HG03342 (cell line): ENCODE measurements at regions not wholly inside any gene's neighbourhood (a gene's known extent, or its start where the extent isn't known, plus 50 kb on each side); places are given as distances from the start of the nearest gene placed in this dataset.
"Not testable (repeated sequence)": the region's sequence is repeated elsewhere in the genome, so short reads cannot be mapped to it uniquely, and the experiment has no call there.

ENCODE experiments used
- ATAC-seq: cut with Tn5 transposase; IDR thresholded peaks from one replicate; pipeline ENCODE4 v1.9.1; 2021; ENCODE audit warnings: mild to moderate bottlenecking, moderate library complexity; ENCODE audit not compliant: unreplicated experiment

DNA sequence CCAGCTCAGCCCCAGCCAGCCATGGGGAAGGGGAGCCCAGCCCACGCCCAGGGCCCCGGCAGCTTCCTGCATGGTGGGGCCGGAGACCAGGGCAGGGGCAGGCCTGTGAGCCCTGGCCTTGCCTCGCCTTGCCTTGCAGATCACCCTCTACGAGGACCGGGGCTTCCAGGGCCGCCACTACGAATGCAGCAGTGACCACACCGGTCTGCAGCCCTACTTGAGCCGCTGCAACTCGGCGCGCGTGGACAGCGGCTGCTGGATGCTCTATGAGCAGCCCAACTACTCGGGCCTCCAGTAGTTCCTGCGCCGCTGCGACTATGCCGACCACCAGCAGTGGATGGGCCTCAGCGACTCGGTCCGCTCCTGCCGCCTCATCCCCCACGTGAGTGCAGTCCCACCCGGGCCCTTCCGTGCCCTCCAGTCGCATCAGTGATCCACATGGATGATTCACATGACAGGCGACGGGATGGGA lies 278.6 kb upstream of the MAP2 start:
- not testable (repeated sequence) for ATAC-seq

DNA sequence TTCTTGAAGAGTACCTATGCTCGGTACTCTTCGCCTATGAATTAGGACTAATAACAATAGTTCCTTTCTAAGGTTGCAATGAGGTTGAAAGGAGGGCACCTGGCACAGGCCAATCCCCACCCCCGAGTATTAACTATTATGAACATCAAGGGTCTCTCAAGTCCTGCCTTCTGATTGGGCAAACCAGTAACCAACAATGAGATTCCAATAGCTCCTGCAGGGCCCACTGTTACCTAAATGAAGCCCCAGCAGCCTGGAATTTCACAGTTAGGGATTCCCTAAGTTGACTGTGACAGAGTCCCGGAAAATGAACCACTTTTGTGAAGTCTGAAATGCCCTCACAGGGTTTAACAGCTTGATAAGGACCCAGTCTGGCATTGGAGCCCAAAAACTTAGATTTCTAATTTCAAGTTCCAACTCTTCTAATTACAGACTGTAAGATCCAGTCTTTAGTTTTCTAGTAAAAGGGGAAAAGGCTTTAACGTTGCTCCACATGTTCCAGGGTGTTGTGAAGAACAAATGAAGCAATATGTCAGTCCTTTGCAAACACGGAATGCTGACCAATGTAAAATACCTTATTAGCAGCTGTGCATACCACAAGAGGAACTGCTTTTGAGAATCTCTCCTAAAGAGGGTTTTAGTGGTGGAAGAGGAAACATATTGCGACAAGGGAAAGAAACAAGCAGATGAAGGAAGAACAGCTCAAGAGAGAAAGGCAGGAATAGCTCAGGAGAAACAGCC lies 277.7 kb upstream of the MAP2 start:
- no peak for ATAC-seq

DNA sequence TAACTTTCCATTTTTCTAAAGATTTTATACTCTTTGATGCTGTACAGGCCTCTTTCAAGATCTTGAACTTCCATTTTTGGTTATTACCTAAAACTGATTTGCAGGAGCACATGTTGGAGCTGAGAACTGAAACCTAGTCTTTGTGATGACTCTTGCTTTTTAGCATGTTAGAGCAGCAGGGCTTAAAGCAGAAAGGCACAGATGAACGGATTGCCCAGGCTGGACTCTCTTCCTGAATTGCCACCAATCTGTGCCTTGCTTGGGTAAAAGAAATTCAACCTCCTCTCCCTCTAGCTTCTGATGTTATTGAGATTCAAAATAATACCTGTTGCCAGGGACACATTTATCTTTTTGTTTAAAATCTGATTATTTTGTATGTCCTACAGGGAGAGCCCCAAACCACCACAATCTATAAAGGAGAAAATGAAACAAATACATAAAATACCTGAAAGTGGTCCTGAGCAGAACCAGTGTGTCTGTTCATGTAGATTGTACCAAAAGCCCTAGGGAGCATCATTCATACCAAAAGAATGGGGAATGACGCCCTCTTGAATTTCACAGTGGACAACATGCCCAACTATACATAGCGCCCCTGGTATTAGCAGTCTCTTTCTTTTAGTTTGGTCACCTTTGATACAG lies 277.0 kb upstream of the MAP2 start:
- peak; percentile 58 for ATAC-seq

DNA sequence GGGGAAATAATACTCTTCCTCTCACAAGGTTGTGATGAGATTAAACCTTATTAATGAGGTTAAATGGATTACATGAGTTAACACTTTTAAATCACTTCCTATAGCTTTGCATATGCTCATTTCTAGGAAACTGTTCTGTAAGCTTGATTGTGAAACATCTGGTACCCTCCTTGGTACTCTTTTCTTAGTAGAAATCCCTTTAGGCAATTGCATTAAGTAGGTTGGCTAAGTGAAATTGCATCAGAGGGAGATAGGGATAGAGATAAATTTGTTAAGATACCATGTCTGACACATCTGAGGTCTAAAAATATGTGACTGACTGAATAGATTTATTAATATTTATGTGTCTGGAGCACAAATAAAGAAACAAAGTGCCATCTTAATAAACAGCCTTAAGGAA lies 275.9 kb upstream of the MAP2 start:
- no peak for ATAC-seq

DNA sequence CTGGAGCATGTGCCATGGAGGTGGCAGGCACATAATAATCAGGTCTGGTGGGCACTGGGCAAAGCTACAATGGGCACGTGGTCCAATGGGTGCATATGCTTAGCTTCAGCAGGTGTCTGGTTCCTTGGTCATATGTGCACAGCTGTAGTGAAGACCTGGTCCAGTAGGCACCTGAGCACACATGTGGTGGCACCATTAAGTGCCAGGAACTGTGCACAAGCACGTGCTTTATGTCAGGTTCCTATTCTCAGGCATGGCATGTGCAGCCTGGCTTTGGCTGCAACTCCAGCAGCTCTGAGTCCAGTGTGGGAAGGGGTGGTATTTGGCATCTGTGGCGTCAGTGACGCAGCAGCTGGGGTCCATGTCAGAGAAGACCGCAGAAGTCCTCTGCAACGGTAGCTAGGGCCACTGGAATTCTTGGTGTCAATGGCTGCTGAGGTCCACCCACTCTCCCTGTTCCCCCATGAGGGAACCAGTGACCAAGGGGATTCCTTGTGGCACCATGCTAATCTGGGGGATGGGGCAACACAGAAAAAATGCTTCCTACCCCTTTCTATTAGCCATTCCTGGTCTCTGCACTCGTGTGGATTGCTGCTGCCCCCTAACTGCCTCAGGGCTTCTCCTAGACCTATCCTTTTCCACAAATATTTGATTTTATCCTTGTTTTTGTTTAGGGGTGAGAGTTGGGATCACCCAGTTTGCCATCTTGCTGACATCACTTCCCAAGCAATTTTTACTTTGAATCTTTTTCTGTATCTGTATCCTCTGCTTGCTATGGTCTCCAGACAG lies 262.9 kb upstream of the MAP2 start:
- no peak for ATAC-seq

DNA sequence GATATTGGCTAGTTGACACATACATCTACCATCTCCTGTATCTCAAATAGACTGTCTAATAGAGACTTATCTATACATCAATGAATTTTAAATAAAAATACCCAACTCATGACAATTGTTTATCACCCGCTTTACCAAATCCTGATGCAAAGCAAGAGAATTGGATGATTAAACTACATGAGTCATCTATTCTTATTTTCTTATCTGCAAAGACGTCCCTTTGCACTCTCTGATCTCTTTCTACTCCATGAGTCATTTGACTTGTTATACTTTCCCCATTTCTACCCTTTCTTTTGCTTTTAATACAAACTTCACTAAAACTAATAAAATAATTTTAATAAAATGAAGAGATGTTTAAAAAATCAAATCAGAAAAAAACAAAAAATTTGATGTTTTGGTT lies 261.7 kb upstream of the MAP2 start:
- no peak for ATAC-seq

DNA sequence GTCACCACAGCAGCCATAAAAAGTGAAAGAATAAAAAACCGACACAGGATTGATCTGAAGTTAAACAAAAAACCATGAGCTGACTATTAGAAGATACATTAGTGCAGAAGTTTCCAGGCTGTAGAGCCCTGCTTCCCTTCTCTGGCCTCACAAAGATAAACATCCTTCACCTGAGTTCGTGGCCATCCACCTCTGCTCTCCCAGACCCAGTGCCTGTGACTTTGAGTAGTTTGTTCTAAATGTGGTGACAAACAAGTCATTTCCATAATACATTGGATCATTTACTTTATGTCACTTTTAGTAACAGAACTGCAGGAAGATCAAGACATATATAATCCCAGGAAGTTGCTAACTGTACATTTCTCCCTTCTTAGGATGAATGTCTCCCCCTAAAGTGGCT lies 241.9 kb upstream of the MAP2 start:
- ATAC-seq: no peak

DNA sequence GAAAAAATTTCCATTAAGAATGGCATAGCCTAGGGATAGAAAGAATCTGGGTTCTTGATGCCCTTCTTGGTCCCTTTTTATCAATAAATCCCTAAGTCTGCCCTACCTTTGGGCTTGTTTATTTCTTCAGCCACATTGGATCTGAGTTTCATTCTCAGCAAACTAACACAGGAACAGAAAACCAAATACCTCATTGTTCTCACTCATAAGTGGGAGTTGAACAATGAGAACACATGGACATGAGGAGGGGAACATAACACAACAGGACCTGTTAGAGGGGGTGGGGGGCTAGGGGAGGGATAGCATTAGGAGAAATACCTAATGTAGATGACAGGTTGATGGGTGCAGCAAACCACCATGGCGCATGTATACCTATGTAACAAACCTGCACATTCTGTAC lies 237.0 kb upstream of the MAP2 start:
- ATAC-seq: not testable (repeated sequence)

DNA sequence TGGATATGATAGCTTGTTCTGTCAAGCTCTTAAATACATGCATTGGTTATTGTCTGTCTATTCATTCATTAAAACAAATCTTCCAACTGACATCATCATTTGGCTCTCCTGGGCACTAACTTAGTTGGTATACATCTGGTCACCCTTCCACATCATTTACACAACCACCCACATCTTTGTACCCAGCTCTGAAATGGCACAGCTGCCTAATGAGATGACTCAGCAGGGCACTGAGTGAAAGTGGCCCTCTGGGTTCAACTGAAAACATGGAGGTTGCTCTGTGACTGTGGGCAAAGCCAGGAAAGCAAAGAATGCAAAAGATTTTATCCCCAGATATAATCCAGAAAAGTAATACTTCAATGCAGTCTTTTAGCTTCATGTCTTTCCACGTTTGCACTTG lies 234.0 kb upstream of the MAP2 start:
- ATAC-seq: no peak

DNA sequence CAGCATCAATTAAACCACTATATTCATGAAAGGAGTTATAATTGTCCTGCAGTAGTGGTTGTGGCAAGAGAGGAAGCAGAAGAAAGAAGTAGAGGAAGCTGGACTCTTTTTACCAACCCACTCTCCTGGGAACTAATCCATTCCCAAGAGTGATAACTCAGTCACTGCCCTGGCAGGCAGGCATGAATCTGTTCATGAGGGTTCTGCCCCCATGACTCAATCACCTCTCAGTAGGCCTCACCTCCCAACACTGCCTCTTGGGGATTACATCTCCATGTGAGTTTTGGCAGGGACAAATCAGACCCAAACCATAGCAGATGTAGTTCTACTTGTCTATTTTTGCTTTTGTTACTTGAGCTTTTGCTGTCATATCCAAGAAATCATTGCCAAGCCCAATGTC lies 232.7 kb upstream of the MAP2 start:
- no peak for ATAC-seq

DNA sequence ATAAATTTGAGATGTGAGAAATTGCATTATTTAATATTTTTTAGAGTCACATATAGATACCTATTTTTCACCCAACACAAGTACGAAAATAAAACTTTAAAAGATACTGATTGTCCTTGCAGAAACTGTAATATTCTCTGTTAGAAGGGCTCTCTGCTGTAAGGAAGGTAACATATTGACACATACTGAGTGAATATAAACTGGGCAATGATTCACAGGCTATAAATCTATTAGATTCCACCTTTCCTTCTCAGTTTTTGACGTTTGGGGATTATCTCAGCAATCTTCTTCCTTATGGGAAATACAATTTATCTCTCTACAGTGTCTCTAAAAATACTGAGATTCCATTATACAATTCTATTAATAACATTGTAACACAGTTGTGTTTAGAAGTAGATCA lies 229.1 kb upstream of the MAP2 start:
- ATAC-seq: no peak

DNA sequence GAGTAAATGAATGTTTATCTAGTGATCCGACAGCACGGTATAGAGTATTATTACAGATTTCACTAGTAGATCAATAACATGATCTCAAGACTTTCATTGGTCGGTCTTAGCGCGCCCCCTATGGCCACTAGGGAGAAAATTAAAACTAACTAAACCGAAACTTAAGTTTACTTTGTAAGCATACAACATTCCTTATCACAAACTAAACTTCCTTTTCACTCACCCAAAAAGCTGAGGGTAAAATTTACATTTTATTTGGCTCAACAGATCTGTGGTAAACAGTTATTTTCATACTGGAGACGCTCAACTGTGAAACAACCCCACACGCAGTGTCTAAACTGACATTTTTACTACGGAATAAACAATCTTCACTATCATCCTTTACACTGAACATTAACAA lies 215.6 kb upstream of the MAP2 start:
- peak; percentile 67 for ATAC-seq

DNA sequence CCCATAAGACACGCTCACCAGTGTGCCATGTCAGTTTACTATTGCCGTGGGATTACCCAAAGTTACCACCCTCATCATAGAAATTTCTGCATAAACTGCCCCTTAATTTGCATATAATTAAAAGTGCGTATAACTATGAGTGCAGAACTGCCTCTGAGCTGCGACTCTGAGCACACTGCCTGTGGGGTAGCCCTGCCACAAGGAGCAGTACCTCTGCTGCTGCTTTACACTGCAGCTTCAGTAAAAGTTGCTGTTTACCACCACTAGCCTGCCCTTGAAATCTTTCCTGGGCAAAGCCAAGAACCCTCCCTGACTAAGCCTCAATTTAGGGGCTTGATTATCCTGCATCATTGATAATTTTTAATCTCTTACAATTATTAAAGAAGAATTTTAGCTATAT lies 213.9 kb upstream of the MAP2 start:
- no peak for ATAC-seq

DNA sequence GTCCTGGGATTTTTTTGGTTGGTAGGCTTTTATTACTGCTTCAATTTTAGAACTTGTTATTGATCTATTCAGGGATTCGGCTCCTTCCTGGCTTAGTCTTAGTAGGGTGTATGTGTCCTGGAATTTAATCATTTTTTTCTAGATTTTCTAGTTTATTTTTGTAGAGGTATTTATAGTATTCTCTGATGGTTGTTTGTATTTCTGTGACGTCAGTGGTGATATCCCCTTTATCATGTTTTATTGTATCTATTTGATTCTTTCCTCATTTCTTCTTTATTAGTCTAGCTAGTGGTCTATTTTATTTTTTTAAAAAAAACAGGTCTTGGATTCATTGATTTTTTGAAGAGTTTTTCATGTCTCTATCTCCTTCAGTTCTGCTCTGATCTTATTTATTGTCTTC lies 193.3 kb upstream of the MAP2 start:
- ATAC-seq: no peak

DNA sequence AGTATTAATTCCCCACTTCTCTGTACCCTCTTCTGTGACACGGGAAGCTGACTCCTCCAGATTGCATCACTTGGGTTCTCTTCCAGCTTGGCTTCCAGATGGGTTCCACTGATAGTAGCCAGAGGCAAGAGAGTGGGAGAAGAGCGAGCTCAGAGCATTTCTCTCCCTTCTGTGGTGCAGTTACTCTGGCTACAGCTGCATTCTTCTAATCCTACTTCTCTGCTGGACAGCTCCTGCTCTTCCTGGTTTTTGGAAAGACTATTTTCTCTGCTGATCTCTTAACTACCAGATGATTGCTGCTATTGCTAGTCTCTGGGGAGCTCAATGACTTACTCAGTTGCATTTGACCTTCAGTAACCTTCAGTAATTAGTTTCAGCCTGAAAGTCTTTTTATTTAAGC lies 187.5 kb upstream of the MAP2 start:
- ATAC-seq: no peak

DNA sequence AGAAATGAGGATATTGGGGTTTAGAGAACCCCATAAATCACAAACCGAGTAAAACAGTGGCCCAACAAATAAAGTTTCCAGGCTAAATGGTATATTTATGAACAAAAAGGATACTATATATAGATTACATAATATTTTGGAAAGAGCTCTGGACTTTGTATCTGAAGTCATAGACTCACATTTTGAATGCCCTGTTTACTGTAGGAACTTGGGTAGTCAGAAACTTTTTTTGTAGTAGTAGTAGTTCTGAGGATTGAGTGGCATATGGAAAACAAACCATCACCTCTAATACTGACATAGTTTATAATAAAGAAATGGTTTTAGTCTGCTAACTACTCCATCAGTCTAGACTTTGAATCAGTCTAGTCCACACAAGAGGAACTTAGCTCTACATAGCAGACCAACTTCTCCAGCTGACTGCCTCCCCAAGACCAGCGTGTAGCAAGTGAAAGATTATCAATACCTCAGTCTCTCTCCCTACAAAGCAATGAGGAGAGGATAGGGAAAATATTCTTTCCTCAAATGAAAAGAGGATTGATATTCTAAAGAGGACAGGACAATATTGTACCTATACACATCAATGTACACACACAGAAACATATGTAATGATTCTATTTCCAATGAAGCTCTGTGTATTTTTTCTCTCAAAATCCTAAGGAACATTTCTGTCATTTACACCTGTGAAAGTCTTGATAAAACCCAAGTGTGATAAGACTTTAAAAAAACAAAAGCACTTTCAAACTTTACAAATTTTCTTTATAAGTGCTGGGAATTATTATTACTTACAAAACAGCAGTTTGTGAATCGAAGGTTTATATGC lies 184.9 kb upstream of the MAP2 start:
- no peak for ATAC-seq

DNA sequence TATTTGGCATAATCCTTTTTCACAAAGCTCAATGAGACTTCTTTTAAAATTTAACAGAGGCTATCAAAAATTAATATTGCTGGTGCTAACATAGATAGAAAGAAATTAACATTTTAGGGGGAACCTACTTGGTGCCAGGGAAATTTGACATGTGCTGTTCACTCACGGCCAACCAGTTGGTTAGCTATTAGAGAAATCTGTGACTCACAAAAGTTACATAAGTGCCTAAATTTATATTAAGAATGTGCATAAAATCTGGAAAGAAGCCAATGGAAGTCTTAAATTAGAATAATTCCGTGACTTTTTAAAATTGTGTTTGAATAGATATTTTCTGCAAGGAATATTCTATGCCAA lies 184.3 kb upstream of the MAP2 start:
- ATAC-seq: no peak

DNA sequence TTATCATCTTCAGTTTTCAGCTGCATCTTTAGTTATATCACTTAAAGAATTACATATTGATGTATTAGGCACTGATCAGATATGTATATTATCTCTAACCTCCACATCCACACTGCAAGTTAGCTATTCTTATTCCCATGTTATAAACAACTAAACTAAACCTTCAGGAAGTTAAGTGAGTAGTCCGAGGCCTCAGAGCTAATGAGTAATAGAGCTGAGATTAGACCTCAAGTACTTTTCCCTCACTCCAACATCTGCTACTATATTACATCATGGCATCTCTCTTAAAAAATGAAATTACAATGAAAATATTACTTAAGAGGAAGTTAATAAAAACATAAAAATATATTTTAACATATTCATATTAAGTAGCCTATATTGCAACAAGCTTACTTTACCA lies 183.6 kb upstream of the MAP2 start:
- ATAC-seq: no peak

DNA sequence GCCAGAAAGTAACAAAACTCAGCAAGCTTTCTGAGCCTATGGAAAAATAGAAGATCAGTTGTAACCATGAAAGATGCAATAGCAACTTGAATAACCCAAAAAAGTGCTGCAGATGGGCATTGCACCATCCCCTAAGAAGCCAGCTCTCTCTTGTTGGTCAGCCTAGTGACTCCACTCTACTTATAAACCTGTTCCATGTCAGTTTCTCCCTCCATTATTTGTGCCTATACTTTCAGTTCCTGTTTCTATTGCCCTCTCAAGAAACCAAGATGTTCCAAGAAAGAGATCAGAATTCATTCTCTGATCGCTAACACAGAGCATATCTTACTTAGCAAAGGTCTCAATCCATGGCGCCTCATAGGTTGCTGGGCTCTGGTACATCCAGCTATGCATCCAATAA lies 170.3 kb upstream of the MAP2 start:
- no peak for ATAC-seq

DNA sequence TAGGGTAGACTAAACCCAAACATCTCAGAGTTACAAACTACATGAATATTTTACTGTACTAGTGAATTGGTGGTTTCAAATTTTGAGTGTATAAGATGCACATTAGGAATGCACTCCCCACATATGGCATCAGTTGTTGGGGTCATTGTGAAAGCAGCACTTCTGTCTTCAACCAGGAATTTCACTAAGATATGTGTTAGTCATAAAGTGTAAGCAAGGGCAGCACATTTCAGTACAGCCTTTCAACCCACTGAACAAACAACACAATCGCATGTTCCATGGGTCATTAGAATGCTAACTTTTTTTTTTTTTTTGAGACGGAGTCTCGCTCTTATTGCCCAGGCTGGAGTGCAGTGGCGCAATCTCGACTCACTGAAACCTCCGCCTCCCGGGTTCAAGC lies 164.1 kb upstream of the MAP2 start:
- no peak for ATAC-seq

DNA sequence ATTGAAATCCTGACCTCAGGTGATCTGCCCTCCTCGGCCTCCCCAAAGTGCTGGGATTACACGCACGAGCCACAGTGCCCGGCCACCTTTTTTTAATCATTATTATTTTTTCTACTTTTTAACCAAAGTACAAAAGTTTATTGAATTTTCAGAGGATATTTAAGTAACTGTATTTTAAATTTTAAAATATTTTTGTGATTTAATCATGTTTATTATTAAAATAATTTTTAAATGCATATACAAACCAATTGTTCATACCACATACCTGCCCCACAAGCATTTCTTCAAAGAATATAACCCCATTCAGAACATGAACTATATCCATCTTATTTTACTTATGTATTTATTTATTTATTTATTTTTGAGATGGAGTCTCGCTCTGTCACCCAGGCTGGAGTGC lies 163.6 kb upstream of the MAP2 start:
- ATAC-seq: no peak
